GM20000 (cell line): ENCODE measurements at regions not wholly inside any gene's neighbourhood (a gene's known extent, or its start where the extent isn't known, plus 50 kb on each side); places are given as distances from the start of the nearest gene placed in this dataset.

ENCODE experiments used
- DNase-seq: peaks from one replicate; pipeline ENCODE4 v3.0.0; 2012; ENCODE audit warnings: low spot score
- CTCF ChIP-seq: IDR thresholded peaks from 2 replicates; pipeline ENCODE4 v1.5.1; 2012; ENCODE audit warnings: mild to moderate bottlenecking, control low read depth; ENCODE audit errors: extremely low read depth, missing control alignments

DNA sequence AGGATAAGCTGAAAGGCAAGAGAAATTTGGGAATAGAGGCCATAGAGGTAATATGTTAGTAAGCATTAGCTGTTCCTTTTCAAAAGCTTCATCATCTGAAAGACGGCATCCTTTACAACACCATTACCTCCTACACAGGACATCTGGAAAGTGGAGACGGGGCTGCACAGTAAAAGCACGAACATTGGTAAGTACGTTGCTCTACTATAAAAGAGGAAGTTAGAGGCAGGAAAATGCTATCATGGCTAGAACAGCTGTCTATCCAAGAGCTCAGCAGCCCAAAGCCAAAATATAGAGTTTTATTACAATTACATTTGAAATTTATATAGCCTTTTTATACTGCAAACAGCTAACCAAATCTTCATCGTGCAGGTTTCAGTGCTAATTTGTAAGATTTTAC is 172.3 kb upstream of the GRIP1 start:
- no peak for TF ChIP-seq CTCF
- no peak for DNase-seq

DNA sequence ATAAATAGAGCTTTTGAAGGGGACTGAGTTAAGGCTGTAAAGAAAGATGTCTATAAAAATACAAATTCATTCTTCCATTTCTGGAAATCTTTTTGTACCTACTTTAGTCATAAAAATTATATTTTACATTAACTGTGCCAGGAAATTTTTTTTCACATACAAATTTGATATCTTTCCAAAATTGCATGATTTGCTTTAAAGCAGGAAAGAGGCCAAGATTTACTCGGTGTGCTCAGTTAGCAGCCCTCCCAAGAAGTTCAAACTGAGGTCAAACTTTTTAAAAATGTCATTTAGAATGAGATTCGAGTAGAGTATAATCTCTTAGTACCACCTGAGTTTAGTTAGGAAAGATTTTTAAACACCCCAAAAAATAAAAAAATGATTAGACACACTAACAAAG is 173.2 kb upstream of the GRIP1 start:
- TF ChIP-seq CTCF = no peak
- DNase-seq = no peak

DNA sequence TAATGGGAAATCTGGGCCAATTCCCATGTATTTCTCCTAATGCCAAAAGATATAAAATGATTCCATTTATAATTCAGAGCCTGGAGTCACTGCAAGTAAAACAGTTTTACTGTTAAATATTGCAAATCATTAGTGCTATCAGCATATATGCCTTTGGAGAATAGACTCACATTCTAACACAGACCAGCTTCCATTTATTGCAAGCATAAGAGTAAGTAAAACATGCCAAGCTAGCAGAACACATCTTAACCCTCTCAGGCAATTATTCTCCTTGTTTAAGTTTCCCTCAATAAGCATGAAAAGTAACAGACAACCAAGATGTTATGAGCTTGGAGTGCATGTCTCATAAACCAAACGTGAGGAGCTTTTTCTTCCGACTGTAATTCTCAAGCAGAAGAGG is 173.9 kb upstream of the GRIP1 start:
- no peak for TF ChIP-seq CTCF
- DNase-seq = no peak

DNA sequence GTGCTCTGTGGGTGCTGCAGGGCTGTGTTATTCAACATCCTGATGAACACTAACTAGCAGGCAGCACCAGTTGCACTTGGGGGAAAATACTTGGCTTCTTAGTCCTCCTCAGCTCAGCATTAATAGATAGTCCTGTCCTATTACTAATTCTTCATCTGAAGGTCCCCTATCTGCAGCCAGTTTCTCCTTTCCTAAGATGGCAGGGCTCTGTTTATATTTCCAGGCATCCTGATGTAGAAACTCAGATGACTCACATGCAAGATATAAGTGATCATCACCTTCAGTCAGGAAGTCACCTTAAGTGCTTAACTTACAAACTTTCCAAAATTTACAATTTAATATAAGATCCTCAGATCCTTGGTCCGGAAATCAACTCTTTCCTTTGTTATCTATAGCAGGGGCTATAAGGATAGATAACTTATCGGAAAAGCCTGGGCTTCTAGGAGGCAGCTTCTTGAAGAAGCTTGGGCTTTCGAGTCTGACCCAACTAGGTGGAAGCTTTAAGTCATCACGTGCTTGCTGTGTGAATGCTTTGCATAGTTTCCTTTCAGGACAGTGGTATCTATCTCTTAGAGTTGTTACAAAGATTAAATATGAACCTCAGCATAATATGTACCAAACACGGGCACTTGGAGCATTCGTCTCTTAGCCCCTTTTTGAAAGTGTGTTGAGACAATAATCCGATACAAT is 181.0 kb upstream of the GRIP1 start:
- DNase-seq = no peak
- TF ChIP-seq CTCF = no peak

DNA sequence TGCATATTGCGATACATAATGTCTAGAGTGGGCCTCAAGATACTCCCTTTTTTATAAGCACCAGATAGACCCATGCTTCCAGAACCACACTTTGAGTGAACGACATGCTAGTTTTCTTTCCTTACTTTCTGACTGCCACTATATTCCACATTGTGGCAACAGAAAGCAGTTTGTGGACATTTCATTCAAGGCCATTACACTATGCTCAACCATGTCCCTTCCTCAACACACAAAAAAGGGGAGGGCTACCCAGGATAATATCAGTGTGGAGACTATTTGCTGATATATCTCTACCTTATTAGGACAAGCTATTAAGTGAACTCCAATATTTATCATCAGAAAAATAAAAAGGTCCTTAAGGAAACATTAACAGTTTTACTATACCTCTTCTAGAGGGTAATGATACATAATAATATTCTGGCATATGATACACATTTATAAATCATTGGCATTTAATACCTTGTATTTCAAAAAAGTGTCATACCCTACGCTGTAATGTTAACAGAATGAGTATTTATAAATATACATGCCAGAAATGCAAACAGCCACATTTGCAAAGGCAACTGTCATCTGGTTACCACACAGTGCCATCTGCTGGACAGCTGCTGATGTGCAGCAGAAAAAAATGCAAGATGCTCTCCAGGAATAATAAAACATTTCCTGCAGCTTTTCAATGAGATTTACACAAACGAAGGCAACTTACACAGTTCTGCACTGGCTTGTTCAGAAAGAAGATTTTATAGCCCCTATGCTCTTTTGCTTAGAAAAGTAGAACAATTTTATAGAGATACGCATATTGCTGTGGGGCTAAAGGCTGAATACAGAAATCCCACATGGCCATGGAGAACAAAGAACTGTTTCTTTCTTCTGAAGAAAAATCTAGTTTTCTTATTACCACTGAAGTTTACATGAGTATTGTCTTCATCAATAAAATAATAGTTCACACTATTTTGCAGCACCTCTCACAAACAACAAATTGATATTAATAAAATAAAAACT is 182.2 kb upstream of the GRIP1 start:
- DNase-seq = peak; percentile 47
- peak; percentile 83 for TF ChIP-seq CTCF

GRCh38 chr12:66862356-66862985 is 183.6 kb upstream of the GRIP1 start:
- DNase-seq = no peak
- TF ChIP-seq CTCF = no peak

DNA sequence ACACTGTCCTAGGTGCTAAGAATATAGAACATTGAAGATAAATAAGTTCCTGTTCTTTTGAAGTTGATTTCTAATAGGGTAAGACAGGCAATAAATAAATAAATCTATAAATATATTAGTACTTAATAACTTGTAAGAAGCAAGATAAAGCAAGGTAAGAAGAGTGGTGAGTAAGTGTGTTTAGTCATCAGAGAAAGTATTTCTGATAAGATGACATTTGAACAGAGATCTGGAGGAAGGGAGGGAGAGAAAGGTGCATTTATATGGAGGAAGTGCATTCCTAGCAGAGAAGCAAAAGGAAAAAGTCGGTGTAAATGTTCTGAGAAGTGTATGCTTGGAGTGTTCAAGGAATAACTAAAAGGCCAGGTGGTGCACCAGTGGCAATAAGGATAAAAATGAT is 184.4 kb upstream of the GRIP1 start:
- DNase-seq = no peak
- no peak for TF ChIP-seq CTCF
